HG03097 (cell line): ENCODE measurements at regions not wholly inside any gene's neighbourhood (a gene's known extent, or its start where the extent isn't known, plus 50 kb on each side); places are given as distances from the start of the nearest gene placed in this dataset.

Experiments used
- ATAC-seq: cut with Tn5 transposase; IDR thresholded peaks from one replicate; pipeline ENCODE4 v1.9.1; 2021; ENCODE audit not compliant: unreplicated experiment, low FRiP score

GRCh38 chr10:131424836-131425491 is 113.4 kb upstream of the TCERG1L start:
- no peak for ATAC-seq

- no peak for ATAC-seq
Observed at GRCh38 chr10:131425752-131426533, 114.4 kb upstream of the TCERG1L start.

- no peak for ATAC-seq
Observed at GRCh38 chr10:131426534-131426898, 115.0 kb upstream of the TCERG1L start.

GRCh38 chr10:131427281-131427680 is 115.8 kb upstream of the TCERG1L start:
- ATAC-seq = no peak

DNA sequence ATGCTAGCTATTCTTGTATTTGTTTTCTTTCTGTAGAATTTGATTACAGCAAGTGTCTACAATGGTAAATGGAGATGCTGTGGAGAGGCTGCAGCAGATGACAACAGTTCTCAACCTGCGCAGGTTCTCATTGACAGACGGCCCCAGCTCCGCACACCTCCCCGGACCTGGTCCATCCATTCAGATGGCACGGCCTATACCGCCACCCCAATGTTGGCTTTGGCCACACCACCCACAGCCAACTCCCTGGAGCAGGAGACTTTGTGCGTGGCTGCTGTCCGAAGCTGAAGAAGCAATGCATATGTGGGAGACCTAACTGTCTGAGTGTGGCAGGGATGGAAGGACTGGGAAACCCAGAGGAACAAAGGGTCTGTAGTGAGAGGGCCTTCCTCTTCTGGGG is 116.4 kb upstream of the TCERG1L start:
- ATAC-seq = no peak

- ATAC-seq = no peak
Observed at GRCh38 chr10:131429141-131429540, 117.6 kb upstream of the TCERG1L start.

DNA sequence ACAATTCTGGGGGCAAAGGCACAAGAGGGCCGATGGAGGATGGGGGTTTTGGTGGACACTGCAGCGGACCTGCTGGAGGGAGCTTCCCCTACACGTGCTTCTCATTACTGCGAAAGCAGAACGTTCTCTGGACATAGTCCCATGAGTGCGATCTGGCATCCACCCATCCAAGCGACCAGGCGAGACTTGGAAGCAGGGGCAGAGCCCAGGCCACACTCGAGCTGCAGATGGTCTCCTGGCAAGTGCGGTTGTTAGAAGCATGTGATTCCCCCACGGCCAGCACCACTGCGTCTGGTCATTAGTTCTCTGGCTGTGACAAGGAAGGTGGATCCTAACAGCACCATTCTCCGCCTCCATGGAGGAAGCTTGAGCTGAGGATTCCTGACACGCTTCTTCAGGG is 118.4 kb upstream of the TCERG1L start:
- no peak for ATAC-seq

- ATAC-seq = no peak
Observed at GRCh38 chr10:131430716-131431412, 119.3 kb upstream of the TCERG1L start.

- no peak for ATAC-seq
Observed at GRCh38 chr10:131431533-131431932, 120.0 kb upstream of the TCERG1L start.

GRCh38 chr10:131431978-131432690 is 120.6 kb upstream of the TCERG1L start:
- no peak for ATAC-seq

DNA sequence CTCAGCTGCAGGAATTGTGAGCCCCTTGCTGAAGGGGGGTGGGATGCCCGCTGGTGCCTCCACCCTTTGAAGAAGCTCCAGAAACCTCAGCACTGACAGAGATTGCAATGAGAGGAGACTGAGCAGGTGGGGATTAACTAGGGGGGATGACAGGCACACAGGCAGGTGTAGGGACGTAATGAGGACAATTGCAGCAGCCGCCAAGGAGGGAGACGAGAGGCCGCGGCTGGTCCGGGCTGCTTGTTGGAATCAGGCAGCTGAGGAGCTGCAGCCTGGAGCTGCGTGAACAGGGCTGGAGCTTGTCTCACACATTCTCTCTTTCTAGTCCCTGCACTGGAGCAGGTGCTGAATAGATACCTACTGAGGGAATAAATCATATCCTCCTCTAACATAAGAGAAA is 122.0 kb upstream of the TCERG1L start:
- ATAC-seq = no peak

DNA sequence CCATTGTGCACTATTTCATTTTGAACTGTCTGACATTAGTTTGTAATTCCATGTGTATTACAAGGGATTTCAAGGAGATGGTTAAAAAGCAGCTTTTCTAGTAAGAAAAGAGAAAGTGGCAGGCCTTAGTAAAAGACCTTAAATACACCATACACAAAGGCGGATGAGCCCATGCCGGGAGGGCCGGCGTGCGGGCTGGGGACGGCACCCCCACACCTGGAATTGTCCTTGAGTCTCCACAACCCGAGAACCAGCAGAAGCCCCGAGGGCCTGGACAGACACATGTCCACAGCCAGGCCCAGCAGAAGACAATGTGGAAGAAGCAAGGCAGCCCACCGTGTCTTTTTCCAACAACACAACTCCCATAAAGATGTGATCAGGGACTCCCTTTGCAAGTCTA is 123.7 kb upstream of the TCERG1L start:
- ATAC-seq = no peak

DNA sequence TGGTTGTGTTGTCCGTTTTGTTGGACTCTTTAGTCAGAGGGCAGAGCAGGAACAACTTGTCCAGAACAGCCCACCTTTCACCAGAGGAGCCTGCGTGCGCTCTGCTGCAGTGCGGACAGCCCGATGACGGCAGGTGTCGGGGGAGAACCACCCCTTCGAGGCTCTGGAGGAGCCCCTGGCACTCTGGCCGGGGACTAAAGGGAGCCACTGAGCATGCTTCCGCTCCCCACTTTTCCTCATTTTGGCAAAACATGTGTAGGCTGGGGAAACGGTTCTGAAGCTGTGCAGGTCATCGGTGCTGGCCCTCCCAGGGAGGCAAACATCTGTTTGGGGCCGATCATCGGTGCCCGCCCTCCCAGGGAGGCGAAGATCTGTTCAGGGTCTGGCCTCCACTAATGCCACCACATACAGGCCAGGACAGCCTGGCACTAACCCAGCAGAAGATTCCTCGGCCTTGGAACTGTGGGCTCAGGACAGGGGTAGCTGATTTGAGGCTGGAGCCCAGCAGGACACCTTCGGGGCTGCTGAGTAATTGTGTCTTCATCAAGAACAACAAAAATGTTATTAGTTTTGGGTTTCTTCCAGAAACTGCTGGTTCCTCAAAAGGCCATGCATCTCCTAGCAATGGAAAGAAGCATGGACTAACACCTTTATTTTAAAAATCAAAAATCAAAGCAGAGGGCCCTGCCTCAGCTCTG is 124.4 kb upstream of the TCERG1L start:
- no peak for ATAC-seq

DNA sequence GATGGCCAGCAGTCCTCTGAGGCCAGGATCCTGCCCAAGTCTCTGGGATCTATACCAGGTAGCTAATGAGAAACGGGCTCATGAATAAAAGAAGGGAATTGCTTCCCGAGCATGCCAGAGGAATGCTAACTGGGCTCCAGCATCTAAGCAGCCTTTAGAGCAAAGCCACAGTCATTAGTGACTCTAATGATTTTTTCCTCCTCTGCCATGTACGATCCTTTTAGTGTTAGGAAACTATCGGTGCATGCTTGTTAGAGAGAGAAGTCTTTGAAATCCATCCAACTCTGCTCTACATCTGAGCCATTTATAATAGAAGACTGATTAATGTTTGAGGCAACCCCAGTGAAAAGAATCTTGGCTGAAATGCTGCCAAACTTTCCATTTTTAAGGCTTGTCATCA is 124.9 kb upstream of the TCERG1L start:
- no peak for ATAC-seq

GRCh38 chr10:131437556-131438475 is 126.3 kb upstream of the TCERG1L start:
- no peak for ATAC-seq

GRCh38 chr10:131438665-131439064 is 127.1 kb upstream of the TCERG1L start:
- no peak for ATAC-seq

GRCh38 chr10:131439705-131440104 is 128.2 kb upstream of the TCERG1L start:
- no peak for ATAC-seq

DNA sequence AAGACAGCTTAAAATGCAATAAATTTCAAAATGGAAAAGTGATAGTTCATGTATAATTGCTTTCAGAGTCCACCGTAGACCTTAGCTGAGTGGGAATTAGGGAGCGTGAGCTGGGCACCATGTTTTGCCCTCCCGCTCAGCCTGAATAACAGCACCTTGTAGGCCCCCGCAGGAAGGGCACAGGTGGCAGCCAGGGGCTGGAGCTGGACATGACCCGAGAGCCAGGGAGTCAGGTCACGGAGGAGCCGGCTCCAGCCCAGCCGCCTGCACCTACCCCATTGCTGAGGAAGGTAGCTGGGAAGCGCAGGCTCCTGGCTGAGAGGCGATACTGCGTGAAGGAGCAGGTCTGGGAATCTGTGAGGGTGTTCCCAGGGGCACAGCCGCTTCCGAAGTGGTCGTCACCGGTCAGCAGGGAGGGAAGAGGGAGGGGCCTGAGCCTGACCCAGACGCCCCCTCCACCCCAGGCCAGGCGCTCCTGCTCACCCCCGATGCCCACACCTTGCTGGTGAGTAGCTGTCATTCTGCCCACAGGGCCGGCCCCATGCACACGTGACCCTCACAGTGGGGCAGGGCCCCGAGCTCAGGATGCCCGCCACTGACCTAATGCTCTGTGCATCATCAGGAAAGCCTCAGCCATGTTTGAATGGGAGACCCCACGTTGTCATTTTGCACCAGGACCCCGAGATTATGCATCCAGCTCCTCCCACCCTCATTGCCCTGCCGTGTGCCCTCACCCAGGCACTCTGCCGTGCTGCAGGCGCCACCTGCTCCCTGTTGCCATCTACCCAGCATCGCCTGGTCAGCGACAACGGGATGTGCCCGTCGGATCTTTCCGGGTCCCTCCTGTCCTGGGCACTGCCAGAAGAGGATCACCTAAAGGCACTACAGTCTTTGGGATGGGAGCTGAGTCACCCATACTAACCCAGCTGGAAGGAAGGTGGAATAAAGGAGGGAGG is 129.2 kb upstream of the TCERG1L start:
- ATAC-seq = no peak
